Trophoblast cell (in vitro differentiated cells and primary cell): ENCODE measurements at regions not wholly inside any gene's neighbourhood (a gene's known extent, or its start where the extent isn't known, plus 50 kb on each side); places are given as distances from the start of the nearest gene placed in this dataset.
"Not testable (repeated sequence)": the region's sequence is repeated elsewhere in the genome, so short reads cannot be mapped to it uniquely, and the experiment has no call there.

ENCODE experiments used
- DNase-seq, 2 donors: peaks; one replicate each; pipeline ENCODE4 v3.0.0-alpha.2; 2016
- H2AFZ ChIP-seq: 2 replicates; pipeline ENCODE4 v1.6.1; 2013; ENCODE audit warnings: low read length, moderate library complexity, mild to moderate bottlenecking; ENCODE audit not compliant: insufficient read depth, poor library complexity
- H2AK5ac ChIP-seq: 2 replicates; pipeline ENCODE4 v1.6.1; 2013; ENCODE audit warnings: mild to moderate bottlenecking, low read length
- H2BK120ac ChIP-seq: 2 replicates; pipeline ENCODE4 v1.6.1; 2013; ENCODE audit warnings: low read length, mild to moderate bottlenecking, moderate library complexity; ENCODE audit not compliant: insufficient read depth, poor library complexity
- H2BK12ac ChIP-seq: 2 replicates; pipeline ENCODE4 v1.6.1; 2013; ENCODE audit warnings: mild to moderate bottlenecking, low read length, moderate library complexity
- H2BK5ac ChIP-seq: 2 replicates; pipeline ENCODE4 v1.6.1; 2013; ENCODE audit warnings: low read length, low read depth, moderate library complexity, mild to moderate bottlenecking; ENCODE audit not compliant: poor library complexity
- H3K14ac ChIP-seq: 2 replicates; pipeline ENCODE4 v1.6.1; 2013; ENCODE audit warnings: mild to moderate bottlenecking, low read length
- H3K18ac ChIP-seq: 2 replicates; pipeline ENCODE4 v1.6.1; 2013; ENCODE audit warnings: mild to moderate bottlenecking, low read length
- H3K23ac ChIP-seq: 2 replicates; pipeline ENCODE4 v1.6.1; 2013; ENCODE audit warnings: low read length
- H3K27ac ChIP-seq: 2 replicates; pipeline ENCODE4 v1.5.1; 2013; ENCODE audit warnings: low read depth, mild to moderate bottlenecking, inconsistent platforms, low read length, moderate library complexity
- H3K27me3 ChIP-seq: 2 replicates; pipeline ENCODE4 v1.6.1; 2013; ENCODE audit warnings: inconsistent platforms, mild to moderate bottlenecking, low read length, moderate library complexity; ENCODE audit not compliant: insufficient read depth
- H3K36me3 ChIP-seq, 2 experiments: 1 replicate in 1 of 2; 2 replicates in 1 of 2; pipeline ENCODE4 v1.6.1; 2013; ENCODE audit warnings: low read length in 2 of 2, mild to moderate bottlenecking in 2 of 2, moderate library complexity in 1 of 2; ENCODE audit not compliant: insufficient read depth in 2 of 2, control insufficient read depth in 1 of 2
- H3K4ac ChIP-seq: 2 replicates; pipeline ENCODE4 v1.6.1; 2013; ENCODE audit warnings: low read depth, mild to moderate bottlenecking, low read length, moderate library complexity
- H3K4me1 ChIP-seq, 2 experiments: 1 replicate in 1 of 2; 2 replicates in 1 of 2; pipeline ENCODE4 v1.6.1; 2013; ENCODE audit warnings: low read length in 2 of 2, mild to moderate bottlenecking in 2 of 2, moderate library complexity in 1 of 2; ENCODE audit not compliant: insufficient read depth in 2 of 2, control insufficient read depth in 1 of 2
- H3K4me2 ChIP-seq: 2 replicates; pipeline ENCODE4 v1.6.1; 2013; ENCODE audit warnings: inconsistent platforms, mild to moderate bottlenecking, low read length, moderate library complexity
- H3K4me3 ChIP-seq: 2 replicates; pipeline ENCODE4 v1.5.1; 2013; ENCODE audit warnings: mild to moderate bottlenecking, low read depth, low read length, inconsistent platforms
- H3K79me1 ChIP-seq: one replicate; pipeline ENCODE4 v1.6.1; 2013; ENCODE audit warnings: low read length
- H3K79me2 ChIP-seq: 2 replicates; pipeline ENCODE4 v1.6.1; 2013; ENCODE audit warnings: low read length, mild to moderate bottlenecking; ENCODE audit not compliant: control insufficient read depth, insufficient read depth, poor library complexity
- H3K9ac ChIP-seq: 2 replicates; pipeline ENCODE4 v1.6.1; 2013; ENCODE audit warnings: mild to moderate bottlenecking, low read length
- H3K9me3 ChIP-seq: 2 replicates; pipeline ENCODE4 v1.6.1; 2013; ENCODE audit warnings: low read depth, mild to moderate bottlenecking, control low read depth, inconsistent platforms, low read length; ENCODE audit not compliant: insufficient read depth
- H4K12ac ChIP-seq: 2 replicates; pipeline ENCODE4 v1.6.1; 2013; ENCODE audit warnings: low read depth, mild to moderate bottlenecking, low read length, moderate library complexity
- H4K8ac ChIP-seq: 2 replicates; pipeline ENCODE4 v1.6.1; 2013; ENCODE audit warnings: low read depth, mild to moderate bottlenecking, low read length, moderate library complexity
- H4K91ac ChIP-seq: one replicate; pipeline ENCODE4 v1.6.1; 2013; ENCODE audit warnings: low read depth, mild to moderate bottlenecking, low read length, moderate library complexity
- WGBS: extraction: QIAGEN DNeasy Blood & Tissue Kit; methylation state at CpG from one replicate; pipeline ENCODE4 v1.1.7; 2013; ENCODE audit warnings: missing lambda C conversion rate; ENCODE audit not compliant: insufficient read length, insufficient coverage; ENCODE audit errors: extremely low coverage; 5-methylcytosine and 5-hydroxymethylcytosine counted together

DNA sequence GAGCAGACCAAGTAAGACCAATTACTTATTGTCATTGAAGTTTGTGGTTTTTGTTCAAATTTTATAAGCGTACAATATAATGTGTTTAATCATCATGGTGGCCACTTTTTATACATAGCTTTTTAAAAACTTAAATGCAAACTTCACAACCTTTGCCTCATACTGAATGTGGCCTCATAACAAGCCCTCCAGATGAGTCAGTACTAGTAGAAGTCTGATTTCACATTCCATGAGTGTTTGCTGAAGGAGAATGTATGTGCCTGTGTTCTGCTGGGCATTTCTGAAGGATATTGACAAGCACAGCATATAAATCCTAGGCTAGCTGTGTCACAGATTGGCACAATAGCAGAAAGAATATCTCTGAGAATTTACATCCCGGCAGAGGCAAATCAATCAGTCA is 506.4 kb downstream of the TUBA3C start:
- H2BK120ac ChIP-seq, H3K9ac ChIP-seq, H3K4ac ChIP-seq, H2BK12ac ChIP-seq, H3K27ac ChIP-seq, H2AFZ ChIP-seq, H3K9me3 ChIP-seq, H3K79me2 ChIP-seq, H3K27me3 ChIP-seq, H3K36me3 ChIP-seq, H3K14ac ChIP-seq, H3K4me3 ChIP-seq, H3K18ac ChIP-seq, H2BK5ac ChIP-seq, H3K4me2 ChIP-seq, H4K91ac ChIP-seq, H3K23ac ChIP-seq, H3K79me1 ChIP-seq, H3K4me1 ChIP-seq, H2AK5ac ChIP-seq, H4K12ac ChIP-seq, H4K8ac ChIP-seq: not testable (repeated sequence)
- DNase-seq: peak in 1 of 2 donors; percentile 22
- WGBS: no CpG with 5 or more reads among the region's 2 CpGs

DNA sequence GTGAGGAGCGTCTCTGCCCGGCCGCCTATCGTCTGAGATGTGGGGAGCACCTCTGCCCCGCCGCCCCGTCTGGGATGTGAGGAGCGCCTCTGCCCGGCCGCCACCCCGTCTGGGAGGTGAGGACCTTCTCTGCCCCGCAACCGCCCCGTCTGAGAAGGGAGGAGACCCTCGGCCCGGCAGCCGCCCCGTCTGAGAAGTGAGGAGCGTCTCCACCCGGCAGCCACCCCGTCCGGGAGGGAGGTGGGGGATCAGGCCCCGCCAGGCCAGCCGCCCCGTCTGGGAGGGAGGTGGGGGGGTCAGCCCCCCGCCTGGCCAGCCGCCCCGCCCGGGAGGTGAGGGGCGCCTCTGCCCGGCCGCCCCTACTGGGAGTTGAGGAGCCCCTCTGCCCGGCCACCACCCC is 507.8 kb downstream of the TUBA3C start:
- not testable (repeated sequence) for H3K79me2 ChIP-seq, H3K27me3 ChIP-seq, H4K8ac ChIP-seq, H2AFZ ChIP-seq, H3K23ac ChIP-seq, H2BK12ac ChIP-seq, H3K4me1 ChIP-seq, H4K91ac ChIP-seq, H2BK120ac ChIP-seq, H3K9me3 ChIP-seq, H3K4me3 ChIP-seq, H4K12ac ChIP-seq, H3K4ac ChIP-seq, H3K18ac ChIP-seq, H3K79me1 ChIP-seq, H2AK5ac ChIP-seq, H3K9ac ChIP-seq, H3K36me3 ChIP-seq, DNase-seq, H3K27ac ChIP-seq, H2BK5ac ChIP-seq, H3K14ac ChIP-seq, H3K4me2 ChIP-seq
- no CpG with 5 or more reads among the region's 33 CpGs for WGBS

DNA sequence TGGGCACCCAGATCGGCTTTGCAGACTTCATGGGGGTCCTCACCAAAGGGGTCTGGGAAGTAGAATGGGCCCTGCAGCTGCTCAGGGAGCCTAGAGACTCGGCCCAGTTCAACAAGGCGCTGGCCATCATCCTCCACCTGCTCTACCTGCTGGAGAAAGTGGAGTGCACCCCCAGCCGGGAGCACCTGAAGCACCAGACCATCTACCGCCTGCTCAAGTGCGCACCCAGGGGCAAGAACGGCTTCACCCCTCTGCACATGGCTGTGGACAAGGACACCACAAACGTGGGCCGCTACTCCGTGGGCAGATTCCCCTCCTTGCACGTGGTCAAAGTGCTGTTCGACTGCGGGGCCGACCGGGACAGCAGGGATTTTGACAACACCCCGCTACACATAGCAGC is 515.0 kb downstream of the TUBA3C start:
- DNase-seq, H4K12ac ChIP-seq, H4K8ac ChIP-seq, H2AFZ ChIP-seq, H2AK5ac ChIP-seq, H2BK120ac ChIP-seq, H3K4me3 ChIP-seq, H2BK12ac ChIP-seq, H3K4me2 ChIP-seq, H3K4ac ChIP-seq, H3K79me2 ChIP-seq, H3K79me1 ChIP-seq, H3K18ac ChIP-seq, H3K9ac ChIP-seq, H3K27ac ChIP-seq, H3K36me3 ChIP-seq, H3K23ac ChIP-seq, H2BK5ac ChIP-seq, H4K91ac ChIP-seq, H3K27me3 ChIP-seq, H3K14ac ChIP-seq, H3K4me1 ChIP-seq: not testable (repeated sequence)
- H3K9me3 ChIP-seq: peaks cover 12% of the 10 kb centered on the region
- no CpG with 5 or more reads among the region's 16 CpGs for WGBS

DNA sequence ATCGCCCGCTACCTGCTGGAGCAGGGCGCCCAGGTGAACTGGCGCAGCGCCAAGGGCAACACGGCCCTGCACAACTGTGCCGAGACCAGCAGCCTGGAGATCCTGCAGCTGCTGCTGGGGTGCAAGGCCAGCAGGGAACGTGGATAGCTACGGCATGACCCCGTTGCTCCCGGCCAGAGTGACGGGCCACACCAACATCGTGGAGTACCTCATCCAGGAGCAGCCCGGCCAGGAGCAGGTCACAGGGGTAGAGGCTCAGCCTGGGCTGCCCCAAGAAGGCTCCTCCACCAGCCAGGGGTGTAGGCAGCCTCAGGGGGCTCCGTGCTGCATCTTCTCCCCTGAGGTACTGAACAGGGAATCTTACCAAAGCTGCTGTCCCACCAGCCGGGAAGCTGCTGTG is 515.9 kb downstream of the TUBA3C start:
- not testable (repeated sequence) for H3K79me1 ChIP-seq, H3K27me3 ChIP-seq, DNase-seq, H4K91ac ChIP-seq, H3K4me3 ChIP-seq, H4K8ac ChIP-seq, H3K23ac ChIP-seq, H3K18ac ChIP-seq, H3K4me2 ChIP-seq, H2AK5ac ChIP-seq, H3K79me2 ChIP-seq, H3K4me1 ChIP-seq, H4K12ac ChIP-seq, H3K14ac ChIP-seq, H2BK120ac ChIP-seq, H2BK5ac ChIP-seq, H3K36me3 ChIP-seq, H2AFZ ChIP-seq, H2BK12ac ChIP-seq, H3K27ac ChIP-seq, H3K9ac ChIP-seq, H3K4ac ChIP-seq
- peaks cover 12% of the 10 kb centered on the region for H3K9me3 ChIP-seq
- no CpG with 5 or more reads among the region's 16 CpGs for WGBS
